GM18499 (cell line): ENCODE measurements at regions not wholly inside any gene's neighbourhood (a gene's known extent, or its start where the extent isn't known, plus 50 kb on each side); places are given as distances from the start of the nearest gene placed in this dataset.
A peak's percentile ranks its signal among the peaks of the same experiment; 100 is the strongest.

ENCODE experiments used
- ATAC-seq: cut with Tn5 transposase; IDR thresholded peaks from one replicate; pipeline ENCODE4 v1.9.1; 2021; ENCODE audit warnings: moderate number of reproducible peaks; ENCODE audit not compliant: insufficient read depth, unreplicated experiment

- no peak for ATAC-seq
These were observed 85.7 kb upstream of the SERP2 start for GRCh38 chr13:44287958-44288357.

GRCh38 chr13:44292545-44292944 is 81.1 kb upstream of the SERP2 start:
- no peak for ATAC-seq

- ATAC-seq, result no peak
These were observed 80.2 kb upstream of the SERP2 start for GRCh38 chr13:44293374-44293773.

DNA sequence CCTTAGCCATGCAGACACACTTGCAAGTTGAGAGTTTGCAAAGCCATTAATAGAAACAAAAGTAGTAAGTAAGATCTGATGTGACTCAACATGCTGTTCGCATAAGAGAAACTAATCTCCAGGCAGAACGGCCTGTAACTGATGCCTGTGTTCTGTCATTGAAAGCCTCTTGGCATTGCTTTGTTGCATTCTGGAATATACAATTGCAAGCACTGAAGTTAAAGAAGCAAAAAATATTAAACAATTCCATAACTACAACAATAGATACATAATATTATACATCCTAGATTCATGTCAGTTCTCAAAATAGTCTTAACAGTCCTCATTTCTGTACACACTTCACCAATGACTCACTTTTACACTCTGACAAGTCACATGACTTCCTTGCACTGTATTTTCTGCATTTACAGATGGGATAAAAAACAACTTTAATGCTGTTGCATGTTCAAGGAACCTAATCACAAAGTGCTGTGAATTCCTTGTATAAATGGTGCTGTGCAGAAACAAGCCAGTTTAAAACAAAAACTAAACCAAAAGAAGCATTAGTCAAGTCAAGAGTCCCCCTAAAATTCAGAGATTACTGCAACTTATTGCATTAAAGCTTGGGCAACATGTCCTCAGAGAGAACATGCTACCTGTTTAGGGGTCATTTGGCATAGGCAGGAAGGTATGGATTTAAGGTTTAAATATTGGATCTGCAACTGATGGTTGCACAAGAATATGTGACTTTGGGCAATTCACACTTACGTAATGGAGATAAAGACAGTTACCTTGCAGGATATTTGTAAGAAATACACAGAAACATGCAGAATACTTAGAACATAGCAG is 79.5 kb upstream of the SERP2 start:
- peak; percentile 54 for ATAC-seq

GRCh38 chr13:44294876-44295275 is 78.7 kb upstream of the SERP2 start:
- ATAC-seq, result no peak

GRCh38 chr13:44296856-44297255 is 76.8 kb upstream of the SERP2 start:
- ATAC-seq, result no peak

DNA sequence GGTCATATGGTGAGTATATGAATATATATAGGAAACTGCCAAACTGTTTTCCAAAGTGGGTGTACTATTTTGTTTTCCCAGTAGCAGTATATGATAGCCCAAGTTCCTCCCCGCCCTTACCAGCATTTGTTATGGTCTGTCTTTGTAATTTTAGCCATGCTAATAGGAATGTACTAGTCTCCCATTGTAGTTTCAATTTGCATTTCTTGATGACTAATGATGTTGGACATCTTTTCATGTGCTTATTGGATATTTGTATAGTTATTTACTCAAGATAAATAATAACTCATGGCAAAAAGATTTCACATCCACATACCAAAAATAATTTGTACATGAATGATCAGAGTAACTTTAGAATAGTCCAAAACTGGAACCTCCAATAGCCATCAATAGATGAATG is 75.3 kb upstream of the SERP2 start:
- ATAC-seq, result no peak

GRCh38 chr13:44299152-44299943 is 74.3 kb upstream of the SERP2 start:
- ATAC-seq, result no peak

- ATAC-seq, result no peak
These were observed 72.6 kb upstream of the SERP2 start for GRCh38 chr13:44300895-44301638.

- no peak for ATAC-seq
These were observed 72.0 kb upstream of the SERP2 start for GRCh38 chr13:44301639-44302015.

DNA sequence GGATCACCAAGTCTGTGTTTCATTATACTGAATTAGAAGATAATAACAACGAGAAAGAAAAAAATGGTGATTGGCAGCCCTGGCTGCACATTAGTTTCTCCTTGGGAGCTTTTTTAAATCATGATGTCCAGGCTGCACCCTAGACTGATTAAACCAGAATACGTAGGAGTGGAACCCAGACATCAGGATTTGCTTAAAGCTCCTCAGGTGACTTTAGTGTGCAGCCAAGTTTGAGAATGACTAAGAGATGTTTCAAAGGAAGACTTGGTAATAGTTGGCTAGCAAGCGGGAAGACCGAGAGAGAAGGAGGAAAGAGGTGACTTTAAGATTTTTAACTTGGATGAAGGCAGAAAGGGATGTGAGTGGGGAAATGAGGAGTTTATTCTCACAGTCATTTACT is 71.4 kb upstream of the SERP2 start:
- no peak for ATAC-seq

GRCh38 chr13:44302940-44303575 is 70.6 kb upstream of the SERP2 start:
- no peak for ATAC-seq

GRCh38 chr13:44303681-44304432 is 69.8 kb upstream of the SERP2 start:
- no peak for ATAC-seq

GRCh38 chr13:44304433-44304725 is 69.2 kb upstream of the SERP2 start:
- ATAC-seq, result no peak

- ATAC-seq, result no peak
These were observed 68.3 kb upstream of the SERP2 start for GRCh38 chr13:44305286-44305685.

DNA sequence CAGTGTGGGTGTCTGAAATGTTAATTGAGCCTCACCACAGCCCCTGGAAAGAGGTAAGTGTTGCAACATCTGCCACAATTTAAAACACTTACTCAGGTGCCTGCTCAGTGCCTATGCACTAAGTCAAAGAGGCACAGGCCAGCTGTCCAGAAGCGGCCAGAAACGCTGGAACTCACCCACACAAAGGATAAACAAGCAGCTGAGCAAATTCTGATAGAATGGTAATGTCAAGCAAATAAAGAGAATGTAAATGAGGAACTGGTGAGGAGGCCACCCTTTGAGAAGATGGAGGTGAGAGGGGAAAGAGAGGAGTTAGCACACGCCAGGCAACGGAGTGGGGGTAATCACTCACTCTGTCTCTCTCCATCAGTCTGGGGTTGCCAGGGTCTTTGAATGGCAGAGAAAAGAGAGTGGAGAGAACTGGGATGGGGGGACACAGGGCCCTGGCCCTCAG is 67.7 kb upstream of the SERP2 start:
- no peak for ATAC-seq

GRCh38 chr13:44306371-44307192 is 67.0 kb upstream of the SERP2 start:
- no peak for ATAC-seq

DNA sequence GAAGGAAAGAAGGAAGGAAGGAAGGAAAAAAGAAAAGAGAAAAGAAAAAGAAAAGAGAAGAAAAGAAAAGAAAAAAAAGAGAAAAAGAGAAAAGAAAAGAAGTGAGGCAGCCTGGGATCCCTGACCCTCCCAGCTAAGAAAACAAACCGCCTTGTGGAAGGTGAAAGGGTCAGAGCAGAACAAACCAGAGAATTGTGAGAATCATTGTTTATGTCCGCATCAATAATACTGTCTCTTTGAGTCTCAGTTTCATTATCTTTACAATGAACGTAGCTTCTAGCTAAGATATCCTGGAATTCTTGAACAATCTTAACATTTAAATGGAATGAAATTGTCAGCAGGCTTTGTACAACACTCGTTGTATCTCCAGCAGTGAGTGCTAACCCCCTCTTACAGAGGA is 66.4 kb upstream of the SERP2 start:
- no peak for ATAC-seq

DNA sequence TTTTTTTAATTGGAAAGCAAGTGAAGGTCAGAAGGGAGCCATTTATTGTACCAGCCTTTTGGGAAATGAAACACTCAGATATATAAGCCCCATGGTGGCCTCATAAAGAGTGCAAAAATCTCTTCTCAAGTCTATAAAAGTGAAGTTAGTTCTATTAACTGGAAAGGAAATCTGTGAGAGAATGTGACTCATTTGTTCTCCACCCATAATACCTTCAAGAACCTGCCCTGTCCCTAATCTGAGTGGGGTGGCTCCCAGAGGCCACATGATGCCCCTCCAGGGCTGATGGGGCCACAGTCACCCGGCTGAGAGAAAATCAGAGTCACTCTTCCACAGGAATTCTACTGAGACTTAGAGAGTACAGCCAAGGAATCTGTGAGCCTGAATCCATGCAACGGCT is 65.8 kb upstream of the SERP2 start:
- ATAC-seq, result no peak
